ENCODE measurements at regions not wholly inside any gene's neighbourhood (a gene's known extent, or its start where the extent isn't known, plus 50 kb on each side); places are given as distances from the start of the nearest gene placed in this dataset.

DNA sequence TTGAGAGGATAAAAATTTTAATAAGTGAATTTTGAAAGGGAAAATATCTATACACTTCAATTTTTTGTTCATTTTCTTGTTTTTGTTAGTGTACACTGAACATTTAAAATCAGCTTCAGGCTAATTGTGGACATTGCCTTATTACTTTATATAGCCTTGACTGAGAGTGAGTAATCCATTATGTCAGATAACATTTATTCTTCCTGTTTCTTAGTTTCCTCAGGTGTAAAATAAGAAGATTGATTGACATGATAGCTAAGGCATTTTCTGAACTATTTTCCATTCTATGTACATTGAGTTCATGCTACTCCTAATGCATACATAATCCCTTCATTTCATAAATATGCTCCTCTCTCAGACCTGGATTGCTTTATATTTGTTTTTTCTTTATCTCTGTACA lies 607.3 kb upstream of the AADAT start:
- TF ChIP-seq, protein P1, sequence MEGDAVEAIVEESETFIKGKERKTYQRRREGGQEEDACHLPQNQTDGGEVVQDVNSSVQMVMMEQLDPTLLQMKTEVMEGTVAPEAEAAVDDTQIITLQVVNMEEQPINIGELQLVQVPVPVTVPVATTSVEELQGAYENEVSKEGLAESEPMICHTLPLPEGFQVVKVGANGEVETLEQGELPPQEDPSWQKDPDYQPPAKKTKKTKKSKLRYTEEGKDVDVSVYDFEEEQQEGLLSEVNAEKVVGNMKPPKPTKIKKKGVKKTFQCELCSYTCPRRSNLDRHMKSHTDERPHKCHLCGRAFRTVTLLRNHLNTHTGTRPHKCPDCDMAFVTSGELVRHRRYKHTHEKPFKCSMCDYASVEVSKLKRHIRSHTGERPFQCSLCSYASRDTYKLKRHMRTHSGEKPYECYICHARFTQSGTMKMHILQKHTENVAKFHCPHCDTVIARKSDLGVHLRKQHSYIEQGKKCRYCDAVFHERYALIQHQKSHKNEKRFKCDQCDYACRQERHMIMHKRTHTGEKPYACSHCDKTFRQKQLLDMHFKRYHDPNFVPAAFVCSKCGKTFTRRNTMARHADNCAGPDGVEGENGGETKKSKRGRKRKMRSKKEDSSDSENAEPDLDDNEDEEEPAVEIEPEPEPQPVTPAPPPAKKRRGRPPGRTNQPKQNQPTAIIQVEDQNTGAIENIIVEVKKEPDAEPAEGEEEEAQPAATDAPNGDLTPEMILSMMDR (IDR thresholded peaks at IDR 0.05; ENCODE audit: low read length) = no peak
- TF ChIP-seq EZH2 (IDR thresholded peaks at IDR 0.05; ENCODE audit: borderline replicate concordance, low read length) = no peak

All from OCI-LY1 (cell line).